Liver (tissue), 3 donors: ENCODE measurements at regions not wholly inside any gene's neighbourhood (a gene's known extent, or its start where the extent isn't known, plus 50 kb on each side); places are given as distances from the start of the nearest gene placed in this dataset.

Source experiments
- ATF3 ChIP-seq: IDR thresholded peaks from 2 replicates; pipeline ENCODE4 v1.6.1; 2016; ENCODE audit warnings: antibody characterized with exemption
- CTCF ChIP-seq: fragments of 150-350 bp; IDR thresholded peaks from 2 replicates; pipeline ENCODE4 v1.5.1; 2017; ENCODE audit warnings: improper control_type of control experiment, low read depth, low read length; ENCODE audit not compliant: missing input control
- GABPA ChIP-seq, 2 donors: IDR thresholded peaks in 1 of 2; conservative IDR thresholded peaks in 1 of 2; 2 replicates each; pipeline ENCODE4 v1.6.1; 2016; ENCODE audit warnings: antibody characterized with exemption in 2 of 2, mild to moderate bottlenecking in 1 of 2, moderate library complexity in 1 of 2
- RAD21 ChIP-seq, 2 donors: IDR thresholded peaks; 2 replicates each; pipeline ENCODE4 v1.6.1; 2016; ENCODE audit warnings: antibody characterized with exemption in 2 of 2, mild to moderate bottlenecking in 2 of 2
- donor health status: healthy.
- donor health status: healthy.

GRCh38 chr2:38218591-38218991 is 142.6 kb upstream of the CYP1B1 start:
- TF ChIP-seq CTCF (no peak), ATF3 (no peak), GABPA (IDR thresholded peaks at IDR 0.05 in 1 of 2, conservative IDR thresholded peaks at IDR 0.05 in 1 of 2) (no peak), RAD21 (IDR thresholded peaks at IDR 0.05) (peak in 1 of 2 donors; percentile 9)
